GM21423 (cell line): ENCODE measurements at regions not wholly inside any gene's neighbourhood (a gene's known extent, or its start where the extent isn't known, plus 50 kb on each side); places are given as distances from the start of the nearest gene placed in this dataset.

ENCODE experiments used
- ATAC-seq: cut with Tn5 transposase; IDR thresholded peaks from one replicate; pipeline ENCODE4 v1.9.1; 2021; ENCODE audit warnings: mild to moderate bottlenecking, moderate library complexity; ENCODE audit not compliant: unreplicated experiment

DNA sequence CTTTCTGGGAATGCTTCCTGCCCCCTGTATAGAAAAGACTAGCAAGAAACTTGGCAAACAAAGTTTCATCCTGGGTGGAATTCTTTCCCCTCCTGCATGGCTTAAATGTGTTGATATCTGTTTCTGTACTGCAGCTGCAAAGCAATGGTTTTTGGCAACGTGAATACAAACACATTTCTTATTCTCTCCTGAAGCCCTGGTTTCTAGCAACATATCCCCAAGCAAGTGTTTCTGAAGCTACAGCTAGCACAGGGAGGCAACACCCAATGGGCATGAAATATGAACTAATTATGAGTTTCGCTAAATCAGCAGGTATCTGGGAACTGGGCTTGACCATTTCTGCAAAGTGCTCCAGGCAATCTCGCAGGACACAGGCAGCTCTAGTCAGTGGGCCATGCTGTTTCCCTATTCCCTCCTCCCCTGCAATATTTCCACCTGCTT lies 392.3 kb upstream of the TMPO start:
- ATAC-seq: no peak

- no peak for ATAC-seq
These were observed 388.6 kb upstream of the TMPO start for GRCh38 chr12:98126637-98127335.

DNA sequence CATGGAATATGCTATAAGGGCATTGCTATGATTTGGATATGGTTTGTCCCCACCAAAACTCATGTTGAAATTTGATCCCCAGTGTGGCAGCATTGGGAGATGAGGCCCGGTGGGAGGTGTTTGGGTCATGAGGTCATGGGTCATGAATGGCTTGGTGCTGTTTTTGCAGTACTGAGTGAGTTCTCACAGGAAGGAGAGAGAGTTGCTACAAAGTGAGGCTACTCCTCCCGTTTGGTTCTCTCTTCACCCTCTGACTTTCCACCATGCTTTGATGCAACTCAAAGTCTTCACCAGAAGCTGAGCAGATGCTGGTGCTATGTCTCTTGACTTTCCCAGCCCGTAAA lies 388.1 kb upstream of the TMPO start:
- ATAC-seq: no peak

DNA sequence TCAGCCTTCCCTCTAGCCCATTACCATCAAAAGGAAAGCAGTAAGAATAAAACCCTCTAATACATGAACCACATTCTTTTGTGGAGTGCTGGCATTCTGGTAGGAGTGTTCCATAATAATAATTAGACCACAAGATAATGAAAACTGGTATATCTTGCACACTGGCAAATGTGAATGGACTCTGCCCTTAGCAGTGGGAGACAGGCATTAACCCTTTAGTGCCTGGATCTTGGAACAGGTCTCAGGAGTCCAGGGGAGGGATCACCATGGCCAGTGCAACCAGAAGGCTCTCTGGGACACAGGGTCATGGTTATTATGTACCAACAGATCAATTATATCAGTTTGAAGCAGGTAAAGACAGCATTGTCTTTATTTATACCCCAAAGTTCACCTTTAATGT lies 387.5 kb upstream of the TMPO start:
- no peak for ATAC-seq

- no peak for ATAC-seq
These were observed 378.8 kb upstream of the TMPO start for GRCh38 chr12:98136544-98136943.

- ATAC-seq: no peak
These were observed 378.1 kb upstream of the TMPO start for GRCh38 chr12:98137278-98137677.

GRCh38 chr12:98144953-98145352 lies 370.4 kb upstream of the TMPO start:
- no peak for ATAC-seq

DNA sequence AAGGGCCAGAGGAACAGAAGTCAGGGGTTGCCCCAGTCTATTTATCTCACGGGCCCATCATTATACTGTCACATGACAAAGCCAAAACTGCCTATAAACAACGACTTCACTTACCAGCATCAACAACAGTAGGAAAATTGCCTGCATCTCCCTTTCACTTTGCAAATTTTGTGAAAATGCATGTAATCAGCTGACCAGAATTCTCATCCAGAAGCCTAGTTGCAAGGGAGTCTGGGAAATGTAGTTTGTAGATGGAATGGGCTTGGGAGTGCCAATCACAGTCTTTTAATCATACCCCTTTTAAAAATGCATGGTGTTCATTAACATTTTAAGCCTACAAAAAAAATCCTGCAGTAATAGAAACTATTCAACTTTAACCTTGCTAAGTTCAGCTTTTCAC lies 369.3 kb upstream of the TMPO start:
- ATAC-seq: no peak

- no peak for ATAC-seq
These were observed 368.9 kb upstream of the TMPO start for GRCh38 chr12:98146487-98146886.

DNA sequence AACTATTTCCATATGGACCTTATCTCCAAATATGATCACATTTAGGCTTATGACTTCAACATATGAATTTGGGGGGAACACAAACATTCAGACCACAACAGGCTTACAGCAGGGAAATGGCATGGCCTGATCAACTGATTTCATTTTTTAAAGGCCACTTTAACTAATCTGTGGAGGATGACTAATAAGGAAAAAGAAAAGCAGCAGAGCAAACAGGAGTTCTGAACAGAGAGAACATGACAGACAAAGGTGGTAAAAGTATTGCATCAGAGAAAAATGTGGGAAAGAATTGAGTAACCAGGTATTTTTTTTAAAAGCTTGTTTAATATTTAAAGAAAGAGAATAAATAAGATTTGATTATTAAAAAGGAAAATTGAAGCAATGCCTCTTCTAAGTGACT lies 366.1 kb upstream of the TMPO start:
- peak; percentile 48 for ATAC-seq

DNA sequence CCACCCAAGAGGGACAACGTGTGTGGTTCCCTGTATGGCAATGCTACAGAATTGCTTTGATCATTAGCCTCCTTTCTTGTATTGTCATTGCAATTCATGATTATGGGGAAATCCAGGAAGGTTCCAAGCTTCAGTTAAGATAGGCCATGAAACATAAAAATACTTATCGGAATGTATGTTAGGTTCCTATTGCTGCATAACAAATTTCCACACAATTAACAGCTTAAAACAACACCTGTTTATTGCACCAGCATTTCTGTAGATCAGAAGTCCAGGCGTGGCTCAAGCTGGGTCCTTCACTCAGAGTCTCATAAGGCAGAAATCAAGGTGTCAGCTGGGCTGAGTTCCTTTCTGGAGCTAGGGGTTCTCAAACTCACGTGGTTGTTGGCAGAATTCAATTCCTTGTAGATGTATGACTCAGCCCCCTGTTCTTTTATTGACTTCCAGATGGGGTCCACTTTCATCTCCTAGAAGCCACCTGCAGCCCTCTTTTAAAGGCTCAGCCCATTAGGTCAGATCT lies 365.6 kb upstream of the TMPO start:
- no peak for ATAC-seq

GRCh38 chr12:98151105-98151590 lies 364.2 kb upstream of the TMPO start:
- no peak for ATAC-seq

DNA sequence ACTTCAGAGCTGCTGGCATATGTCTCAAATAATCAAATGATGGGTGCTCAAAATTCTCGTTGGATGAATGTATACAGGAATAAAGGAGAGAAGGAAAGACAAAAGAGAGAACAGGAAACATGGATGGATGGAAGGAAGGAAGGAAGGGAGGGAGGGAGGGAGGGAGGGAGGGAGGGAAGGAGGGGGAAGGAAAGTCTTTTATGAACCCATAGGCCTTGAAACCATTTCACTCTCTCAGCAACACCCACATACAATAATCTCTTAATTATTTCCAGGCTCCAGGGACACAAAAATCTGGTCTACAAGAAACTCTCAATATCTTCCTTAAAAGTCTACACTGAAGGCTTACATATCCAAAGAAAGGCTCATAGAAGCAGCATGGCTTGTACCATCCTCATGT lies 363.4 kb upstream of the TMPO start:
- no peak for ATAC-seq

- no peak for ATAC-seq
These were observed 360.5 kb upstream of the TMPO start for GRCh38 chr12:98154850-98155249.

DNA sequence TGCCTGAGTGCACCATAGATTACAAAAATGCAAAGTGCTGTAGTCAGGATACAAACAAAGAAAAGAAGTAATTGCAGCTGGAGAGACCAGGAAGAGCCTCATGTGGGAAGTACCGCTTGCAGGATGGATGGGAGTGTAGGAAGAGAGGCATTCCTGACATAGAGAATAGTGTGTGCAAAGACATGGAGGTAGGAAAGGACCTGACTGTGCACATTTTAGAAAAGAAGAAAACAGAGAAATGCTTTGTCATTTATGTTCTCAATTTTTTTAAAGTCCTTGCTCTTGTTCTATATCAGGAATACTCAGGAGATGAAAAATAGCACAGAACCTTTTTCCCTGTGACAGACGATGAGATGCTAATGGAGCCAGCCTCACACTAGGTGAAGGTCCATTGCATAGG lies 358.7 kb upstream of the TMPO start:
- no peak for ATAC-seq

- ATAC-seq: no peak
These were observed 352.3 kb upstream of the TMPO start for GRCh38 chr12:98162906-98163678.

DNA sequence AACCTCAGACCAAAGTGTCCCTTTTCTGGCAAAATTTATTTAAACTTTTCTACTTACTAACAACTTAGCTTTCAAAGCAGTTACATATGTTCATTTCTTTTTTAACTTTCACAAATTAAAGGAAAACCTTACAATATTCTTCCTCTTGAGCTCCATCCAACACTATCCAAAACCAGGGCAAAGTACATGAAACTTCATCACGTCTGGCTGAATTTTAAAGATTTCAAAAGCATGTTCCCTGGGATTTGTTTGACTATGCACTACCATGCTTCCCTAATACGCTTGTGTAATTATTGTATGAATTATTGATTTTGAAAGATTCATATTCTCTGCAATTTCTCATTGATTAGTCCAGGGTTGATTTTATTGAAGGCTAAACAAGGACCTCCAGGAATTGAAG lies 343.1 kb upstream of the TMPO start:
- ATAC-seq: no peak

GRCh38 chr12:98172801-98173200 lies 342.6 kb upstream of the TMPO start:
- ATAC-seq: no peak

DNA sequence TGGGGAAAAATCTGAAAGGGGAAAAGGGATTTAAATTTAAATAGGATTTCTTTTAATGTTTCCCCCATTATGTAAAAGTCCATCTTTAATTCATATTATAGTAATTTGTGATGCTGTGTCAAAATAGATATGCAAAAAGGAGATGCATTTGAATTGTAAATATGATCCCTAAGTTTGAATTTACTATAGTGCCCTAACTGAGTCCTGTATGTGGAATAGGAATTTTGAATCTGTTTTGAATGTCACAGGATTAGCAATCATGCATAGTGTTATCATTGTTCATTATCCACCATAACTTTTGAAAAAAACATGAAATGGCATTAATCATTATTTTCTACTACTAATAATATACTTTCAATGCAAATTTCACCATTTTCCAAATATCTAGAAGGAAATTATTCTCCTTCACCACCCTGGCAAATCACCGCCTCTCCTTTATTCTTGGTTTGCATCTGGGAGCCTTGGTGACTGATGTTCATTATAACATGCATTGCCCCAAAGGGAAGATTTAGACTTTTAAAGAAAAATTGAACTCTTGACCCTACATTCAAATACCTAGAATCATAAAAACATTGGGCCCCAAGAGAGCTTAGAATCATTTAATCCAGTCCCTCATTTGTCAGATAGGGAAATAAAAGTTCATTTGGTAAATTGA lies 341.5 kb upstream of the TMPO start:
- no peak for ATAC-seq

DNA sequence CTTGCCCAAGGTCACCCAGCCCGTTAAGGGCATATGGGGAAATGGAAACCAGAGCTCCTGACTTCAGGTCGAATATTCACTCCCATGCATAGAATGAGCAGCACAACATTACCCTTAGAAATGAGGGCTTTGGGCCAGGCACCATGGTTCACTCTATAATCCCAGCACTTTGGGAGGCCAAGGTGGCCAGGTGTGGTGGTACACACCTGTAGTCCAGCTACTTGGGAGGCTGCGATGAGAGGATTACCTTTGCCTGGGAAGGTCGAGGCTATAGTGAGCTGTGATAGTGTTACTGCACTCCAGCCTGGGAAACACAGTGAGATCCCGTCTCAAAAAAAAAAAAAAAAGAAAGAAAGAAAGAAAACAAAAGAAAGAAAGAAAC lies 341.0 kb upstream of the TMPO start:
- ATAC-seq: no peak

GRCh38 chr12:98178126-98178525 lies 337.3 kb upstream of the TMPO start:
- ATAC-seq: no peak

DNA sequence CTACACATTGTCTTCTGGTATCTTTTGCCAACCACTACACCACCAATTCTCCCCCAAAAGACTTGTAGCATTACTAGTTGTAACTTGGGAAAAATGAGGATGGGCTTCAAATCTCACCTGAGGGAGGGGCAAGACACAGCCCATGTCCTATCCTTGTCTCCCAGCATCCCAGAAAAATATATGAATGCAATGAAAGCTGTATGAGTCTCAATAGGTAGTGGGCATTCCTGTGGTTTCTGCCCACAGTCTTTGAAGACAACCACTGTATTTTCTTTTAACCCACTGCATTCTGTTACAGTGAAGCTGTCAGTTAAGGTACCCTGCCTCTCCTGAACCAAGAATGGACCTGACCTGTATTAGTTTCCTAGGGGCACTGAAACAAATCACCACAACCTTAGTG lies 336.2 kb upstream of the TMPO start:
- no peak for ATAC-seq
